GM19023 (cell line): ENCODE measurements at regions not wholly inside any gene's neighbourhood (a gene's known extent, or its start where the extent isn't known, plus 50 kb on each side); places are given as distances from the start of the nearest gene placed in this dataset.

Source experiments
- ATAC-seq: cut with Tn5 transposase; IDR thresholded peaks from one replicate; pipeline ENCODE4 v1.9.1; 2021; ENCODE audit warnings: mild to moderate bottlenecking, moderate library complexity; ENCODE audit not compliant: unreplicated experiment

DNA sequence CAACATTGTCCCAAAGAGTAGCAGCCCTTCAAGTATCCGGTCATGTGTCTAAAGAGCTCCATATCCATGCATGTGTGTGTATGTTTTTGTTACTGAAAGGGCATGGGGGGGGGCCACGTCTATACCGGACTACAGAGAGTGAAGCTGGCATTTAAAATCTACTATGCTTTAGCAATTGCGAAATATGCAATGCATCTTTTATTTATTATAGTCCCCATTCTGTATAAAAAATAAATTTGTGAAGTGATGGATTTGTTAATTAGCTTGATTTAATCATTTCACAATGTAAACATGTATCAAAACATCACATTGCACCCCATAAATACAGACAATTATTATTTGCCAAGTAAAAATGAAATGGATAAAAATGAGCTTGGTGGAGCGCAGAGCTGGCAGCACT, 149.4 kb upstream of the ID2 start:
- no peak for ATAC-seq

DNA sequence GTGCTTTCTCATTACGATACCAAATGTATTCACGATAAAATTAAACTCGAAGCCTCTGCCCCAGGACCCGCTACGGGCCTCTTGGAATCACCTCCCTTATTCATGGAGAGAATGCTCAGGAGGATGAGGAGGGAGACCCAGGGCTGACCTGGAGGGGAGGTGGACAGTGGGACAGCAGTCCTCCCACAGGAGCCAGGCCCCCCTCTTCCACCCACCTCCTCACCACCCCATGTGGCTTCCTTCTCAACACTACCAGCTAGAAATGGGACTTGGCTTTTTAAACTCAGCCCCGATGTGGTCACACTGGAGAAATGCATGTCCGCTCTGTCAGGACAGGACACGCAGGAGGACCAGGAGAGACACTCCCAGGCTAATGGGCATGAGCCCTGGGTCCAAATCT, 147.9 kb upstream of the ID2 start:
- ATAC-seq: no peak

DNA sequence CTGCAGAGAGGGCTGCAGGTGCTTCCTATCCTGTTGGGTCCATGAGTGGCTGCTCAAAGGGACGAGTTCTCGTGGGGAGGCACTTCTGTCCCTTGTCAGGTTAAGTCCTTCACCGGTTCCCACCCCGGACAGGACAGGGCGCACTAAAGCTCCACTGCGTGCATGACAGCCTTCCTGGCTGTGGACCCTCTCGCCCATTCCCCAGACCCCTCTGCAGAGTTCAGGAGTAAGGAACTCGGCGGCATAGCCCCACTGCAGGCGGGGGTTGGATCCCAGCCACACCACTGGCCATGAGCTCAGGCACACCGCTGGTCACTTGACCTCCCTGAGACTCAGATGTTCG, 147.5 kb upstream of the ID2 start:
- ATAC-seq: no peak

DNA sequence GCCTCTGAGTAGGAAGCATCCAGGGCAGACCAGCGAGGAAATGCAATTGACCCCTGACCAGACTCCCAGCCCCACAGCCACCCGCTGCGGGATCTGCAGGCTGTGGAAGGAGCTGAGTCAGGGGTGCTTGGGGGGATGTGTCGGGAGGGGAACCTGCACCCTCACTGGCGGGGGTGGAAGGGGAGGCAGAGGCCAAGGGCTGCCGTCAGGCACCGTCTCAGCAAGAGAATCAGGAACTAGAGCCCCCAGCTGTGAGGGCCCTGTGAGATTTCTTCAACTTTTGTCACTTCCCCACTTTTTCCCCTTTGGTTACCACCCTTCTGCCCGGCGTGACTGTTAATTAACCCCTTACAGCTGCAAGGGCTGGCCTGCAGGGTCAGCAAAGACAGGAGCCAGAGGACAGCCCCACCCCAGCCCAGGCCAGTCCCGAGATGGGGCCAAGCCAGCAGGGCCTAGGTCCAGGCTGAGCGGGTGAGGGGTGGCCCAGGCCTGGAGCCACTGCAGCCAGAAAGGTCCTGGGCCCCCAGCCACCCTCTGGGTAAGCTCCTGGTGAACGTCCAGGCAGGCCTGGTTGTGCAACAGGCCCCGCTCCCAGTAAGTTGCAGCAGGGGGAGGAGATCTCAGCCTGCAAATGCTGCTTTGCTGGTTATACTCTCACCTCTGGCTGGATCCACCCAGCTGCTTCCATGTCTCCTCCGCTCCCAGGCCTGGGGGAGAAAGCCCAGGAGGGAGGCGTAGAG, 147.0 kb upstream of the ID2 start:
- no peak for ATAC-seq

DNA sequence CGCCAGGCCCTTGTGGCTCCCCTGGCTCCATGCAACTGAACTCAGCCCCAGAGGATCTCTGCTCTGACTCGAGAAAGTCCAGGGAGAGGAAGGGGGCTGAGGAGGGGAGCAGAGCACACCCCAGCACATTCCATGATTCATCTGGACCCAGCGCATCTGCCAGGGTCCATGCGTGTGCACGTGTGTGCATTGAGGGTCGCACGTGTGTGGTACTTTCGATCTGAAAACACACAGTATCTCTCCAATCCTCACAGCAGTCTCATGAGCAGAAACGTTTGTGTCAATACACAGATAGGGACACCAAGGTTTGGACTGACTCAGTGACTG, 146.4 kb upstream of the ID2 start:
- ATAC-seq: no peak

DNA sequence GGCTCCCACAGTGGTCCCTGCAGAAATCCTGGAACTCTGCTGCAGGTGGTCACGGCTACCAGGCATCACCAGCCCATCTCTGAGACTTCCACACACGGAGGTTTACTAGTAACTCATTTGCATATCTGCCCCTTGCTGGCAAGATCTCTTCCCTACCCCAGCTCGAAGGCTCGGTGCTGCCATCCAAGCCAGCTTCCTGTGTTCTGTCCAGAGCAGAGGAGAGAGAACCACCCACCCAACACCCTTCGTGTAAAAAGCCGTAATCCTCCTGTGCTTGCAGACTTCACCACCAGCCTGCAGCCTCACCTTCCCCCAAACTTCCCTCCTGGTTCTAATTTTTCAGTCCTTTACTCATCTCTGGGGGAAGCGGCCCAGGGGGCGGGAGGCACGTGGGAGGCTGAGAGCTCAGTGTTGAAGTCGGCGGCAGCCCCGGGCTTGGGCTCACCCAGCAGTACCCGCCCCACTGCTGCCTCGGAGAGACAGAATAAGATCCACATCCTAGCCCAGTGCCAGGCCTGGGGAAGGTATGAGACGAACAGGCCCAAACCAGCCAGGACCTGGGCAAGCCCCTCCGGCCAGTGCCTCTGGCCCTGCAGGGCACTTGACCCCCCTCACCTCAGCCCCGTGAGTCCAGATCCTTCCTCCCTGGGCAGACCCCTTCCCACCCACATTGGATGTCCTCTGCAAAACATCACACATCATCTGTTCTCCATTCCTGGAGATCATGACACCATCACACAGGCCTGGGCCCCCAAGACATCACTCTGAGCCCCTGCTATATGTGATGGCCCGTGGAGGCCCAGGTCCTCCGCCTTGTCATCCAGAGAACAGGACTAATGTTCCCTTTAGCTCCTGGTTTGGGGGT, 145.8 kb upstream of the ID2 start:
- ATAC-seq: no peak

DNA sequence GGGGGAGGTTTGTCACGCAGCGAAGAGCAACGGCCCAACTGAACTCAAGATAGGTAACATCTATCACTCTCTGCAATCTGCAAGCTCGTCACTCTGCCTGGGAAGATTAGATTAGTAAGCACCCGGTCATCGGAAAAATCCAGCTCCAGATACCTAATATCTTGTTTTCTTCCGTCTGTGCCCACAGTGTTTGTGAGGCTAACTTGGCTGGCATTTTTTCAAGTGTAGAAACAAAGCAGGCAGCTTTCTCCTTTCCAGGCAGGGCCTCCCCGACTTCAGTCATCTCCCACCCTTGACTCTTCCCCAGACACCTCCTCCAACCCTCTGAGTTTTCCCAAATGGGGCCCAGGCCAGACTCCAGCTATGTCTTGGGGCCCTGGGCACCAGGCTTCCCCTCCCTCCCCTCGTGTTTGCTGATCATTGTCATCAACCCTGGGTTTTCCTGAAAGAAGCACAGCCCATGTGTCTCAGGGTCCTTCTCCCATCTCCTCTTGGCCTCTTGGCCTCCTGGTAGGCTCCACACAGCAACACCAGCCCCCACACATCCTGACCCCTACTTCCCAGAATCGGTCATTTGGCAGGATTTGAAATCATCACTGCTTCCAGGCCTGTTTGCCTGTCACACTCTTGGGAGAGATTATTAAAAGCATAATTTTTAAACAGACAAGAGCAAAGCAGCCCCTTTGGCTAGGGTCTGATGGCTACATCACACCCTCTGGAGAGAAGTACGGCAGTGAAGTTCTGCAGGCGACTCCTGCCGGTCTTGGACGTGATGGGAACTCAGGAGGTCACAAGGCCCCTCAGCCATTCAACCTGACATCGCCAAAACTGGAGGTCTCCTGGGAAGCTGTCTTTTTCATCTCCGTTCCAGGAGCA, 144.9 kb upstream of the ID2 start:
- ATAC-seq: no peak

DNA sequence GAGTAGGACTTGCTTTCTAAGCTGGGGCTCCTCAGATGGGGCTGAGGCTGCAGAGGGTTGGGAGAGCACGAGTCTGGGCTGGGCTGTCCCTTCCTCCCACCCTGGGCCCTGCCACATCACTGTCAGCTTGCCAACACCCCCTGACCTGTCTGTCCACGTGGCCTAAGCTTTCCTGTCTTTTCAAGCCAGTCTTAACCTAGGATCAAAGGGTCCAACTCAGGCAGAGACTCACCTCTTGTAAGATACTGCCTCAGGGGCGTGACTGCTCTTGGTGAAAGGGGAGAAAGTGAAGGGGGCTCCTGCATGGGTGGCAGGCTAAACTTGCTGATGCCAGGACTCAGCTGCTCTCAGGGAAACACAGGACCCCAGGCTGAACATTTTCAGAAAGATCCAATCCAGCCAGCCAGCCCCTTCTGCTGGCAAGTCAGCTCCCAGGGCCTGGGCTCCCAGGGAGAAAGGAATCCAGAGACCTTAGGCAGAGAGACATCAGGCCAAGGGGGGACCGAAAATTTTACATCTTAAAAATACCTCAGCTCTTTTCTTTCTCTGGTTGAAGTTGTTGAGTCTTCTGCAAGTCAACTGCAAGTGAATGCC, 144.2 kb upstream of the ID2 start:
- no peak for ATAC-seq

DNA sequence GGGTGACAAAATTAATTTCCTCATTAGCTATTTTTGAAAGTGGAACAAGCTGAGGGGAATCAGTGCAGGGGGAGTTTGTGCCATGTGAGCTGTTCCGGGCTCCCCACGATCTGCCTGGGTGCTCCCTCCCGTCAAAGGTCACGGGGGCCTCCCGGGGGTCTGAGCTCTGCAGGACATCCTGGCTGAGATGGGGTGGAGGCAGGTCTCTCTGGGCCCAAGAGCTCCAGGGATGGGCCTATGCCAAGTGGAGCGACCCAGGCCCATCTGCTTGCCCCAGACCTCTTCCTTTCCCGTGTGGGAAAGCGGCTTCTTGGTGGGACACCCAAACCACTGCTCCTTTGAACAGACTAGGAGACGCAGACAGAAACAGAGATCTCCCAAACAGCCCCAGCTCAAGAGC, 143.3 kb upstream of the ID2 start:
- ATAC-seq: no peak

DNA sequence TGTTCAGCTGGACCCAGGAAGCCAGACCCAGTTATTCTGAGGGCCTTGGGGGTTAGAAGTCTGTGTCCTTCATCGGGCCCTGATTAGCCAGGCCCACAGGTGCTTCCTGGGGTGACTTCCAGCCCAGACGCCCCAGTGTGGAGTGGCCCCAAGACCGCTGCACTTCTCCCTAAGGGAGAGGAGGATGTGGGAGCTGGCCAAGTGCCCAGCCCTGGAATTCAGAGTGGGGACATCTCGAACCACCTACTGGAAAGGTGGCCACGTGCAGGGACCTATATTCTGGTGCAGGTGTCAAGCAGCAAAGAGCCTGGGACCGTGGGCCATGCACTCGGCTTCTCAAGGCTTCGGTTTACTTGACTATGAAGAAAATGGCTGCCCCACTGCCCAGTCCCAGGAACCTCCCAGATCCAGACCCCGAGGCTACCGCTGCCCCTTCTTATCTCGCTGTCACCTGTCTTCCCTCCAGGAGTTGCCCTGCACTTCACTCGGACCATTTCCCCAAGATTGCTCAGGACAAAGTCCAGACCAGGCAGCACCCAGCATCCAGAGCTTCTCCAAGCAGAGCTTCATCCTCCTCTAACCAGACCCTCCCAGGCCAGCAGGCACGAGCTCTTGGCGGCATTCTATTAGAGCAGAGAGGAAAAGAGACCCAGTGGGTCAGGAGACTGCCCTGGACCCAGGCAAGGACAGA, 142.8 kb upstream of the ID2 start:
- ATAC-seq: no peak

DNA sequence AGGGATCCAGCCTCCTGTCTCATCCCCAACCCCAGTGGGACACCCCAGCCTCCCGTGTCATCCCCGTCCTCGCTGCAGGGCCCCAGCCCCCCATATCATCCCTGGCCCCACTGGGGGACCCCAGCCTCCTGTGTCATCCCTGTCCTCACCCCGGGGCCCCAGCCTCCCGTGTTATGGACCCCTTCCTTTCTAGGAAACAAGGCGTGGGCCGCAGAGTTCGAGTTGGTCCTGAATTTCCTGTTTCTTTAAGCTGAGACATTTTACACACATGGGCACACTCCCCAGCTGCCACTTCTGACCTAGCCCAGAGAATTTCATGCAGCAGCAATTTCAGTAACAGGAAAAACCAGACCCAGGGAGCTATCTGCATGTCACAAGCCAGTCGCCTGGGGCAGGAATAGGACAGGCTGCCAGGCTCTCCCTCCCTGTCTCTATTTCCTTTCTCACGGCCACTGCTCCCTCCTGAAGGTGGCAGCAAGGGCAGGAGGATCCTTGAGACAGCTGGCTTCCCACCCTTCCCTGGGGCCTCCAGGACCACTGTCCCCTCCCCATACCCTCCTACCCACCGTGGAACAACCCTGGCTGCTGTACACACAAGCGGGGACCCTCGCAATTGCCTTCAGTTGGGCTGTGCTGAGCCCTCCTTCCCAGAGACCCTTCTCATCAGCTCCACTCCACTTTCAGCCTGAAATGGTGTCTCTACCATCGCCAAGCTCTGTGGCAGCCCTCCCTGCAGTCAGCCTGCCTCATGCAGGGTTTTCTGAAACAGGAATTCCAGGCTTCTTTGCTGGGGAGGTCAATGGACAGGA, 141.9 kb upstream of the ID2 start:
- no peak for ATAC-seq

DNA sequence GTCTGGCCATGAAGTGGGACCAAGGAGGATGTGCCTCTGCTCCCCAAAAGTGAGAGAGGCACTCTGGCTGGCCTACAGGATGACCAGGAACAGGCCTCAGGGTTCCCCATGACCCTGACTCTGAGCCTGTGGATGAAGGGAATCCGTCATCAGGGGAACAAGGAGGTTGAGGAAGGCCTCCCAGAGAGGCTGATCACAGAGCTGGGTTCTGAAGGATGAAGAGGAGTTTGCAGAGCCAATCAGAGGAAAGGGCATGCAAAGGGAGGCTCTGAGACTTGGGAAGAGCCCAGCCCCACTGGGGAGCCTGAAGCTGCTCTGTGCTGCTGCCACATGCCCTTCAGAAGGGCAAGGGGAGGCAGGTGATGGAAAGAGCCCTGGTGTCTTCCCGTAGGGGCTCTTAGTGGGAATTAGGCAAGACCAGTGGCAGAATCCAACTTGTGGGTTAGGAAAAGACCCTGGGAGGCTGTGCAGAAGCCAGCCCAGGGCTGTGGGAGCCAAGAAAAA, 141.3 kb upstream of the ID2 start:
- no peak for ATAC-seq

DNA sequence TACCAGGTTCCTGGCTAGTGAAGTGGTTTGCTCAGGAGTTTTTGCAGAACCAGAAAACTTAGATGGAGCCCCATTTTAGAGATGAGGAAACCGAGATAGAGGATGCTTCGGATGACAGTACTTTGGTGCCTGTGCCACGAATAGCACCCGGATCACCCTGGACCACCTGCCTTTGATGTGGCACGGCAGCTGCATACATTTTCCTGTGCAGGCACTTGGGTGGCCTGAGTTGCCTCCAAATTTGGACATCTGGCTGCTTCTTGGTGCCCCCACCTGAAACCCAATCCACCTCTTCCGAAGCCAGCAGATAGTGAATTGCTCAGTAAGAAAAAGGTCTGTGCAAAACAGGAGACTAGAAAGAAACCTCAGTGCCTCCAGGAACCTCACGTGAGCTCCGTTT, 140.6 kb upstream of the ID2 start:
- no peak for ATAC-seq

DNA sequence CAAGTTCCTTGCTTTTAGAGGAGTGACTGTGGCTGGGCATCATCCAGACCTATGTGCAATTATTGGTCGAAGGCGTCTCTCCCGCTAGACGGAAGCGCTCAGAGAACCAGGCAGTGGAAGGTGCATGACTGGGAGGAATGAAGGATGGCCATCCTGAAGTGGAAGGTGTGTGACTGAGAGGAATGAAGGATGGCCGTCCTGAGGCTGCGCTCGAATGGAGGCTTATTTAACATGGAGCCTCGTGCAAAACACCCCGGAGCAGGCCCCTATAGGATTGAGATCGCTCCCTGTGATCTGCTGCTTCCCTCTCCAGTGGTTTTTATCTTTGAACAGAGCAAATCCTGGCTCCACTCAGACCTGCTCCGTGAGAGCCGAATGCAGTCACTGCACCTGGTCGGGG, 140.2 kb upstream of the ID2 start:
- no peak for ATAC-seq

DNA sequence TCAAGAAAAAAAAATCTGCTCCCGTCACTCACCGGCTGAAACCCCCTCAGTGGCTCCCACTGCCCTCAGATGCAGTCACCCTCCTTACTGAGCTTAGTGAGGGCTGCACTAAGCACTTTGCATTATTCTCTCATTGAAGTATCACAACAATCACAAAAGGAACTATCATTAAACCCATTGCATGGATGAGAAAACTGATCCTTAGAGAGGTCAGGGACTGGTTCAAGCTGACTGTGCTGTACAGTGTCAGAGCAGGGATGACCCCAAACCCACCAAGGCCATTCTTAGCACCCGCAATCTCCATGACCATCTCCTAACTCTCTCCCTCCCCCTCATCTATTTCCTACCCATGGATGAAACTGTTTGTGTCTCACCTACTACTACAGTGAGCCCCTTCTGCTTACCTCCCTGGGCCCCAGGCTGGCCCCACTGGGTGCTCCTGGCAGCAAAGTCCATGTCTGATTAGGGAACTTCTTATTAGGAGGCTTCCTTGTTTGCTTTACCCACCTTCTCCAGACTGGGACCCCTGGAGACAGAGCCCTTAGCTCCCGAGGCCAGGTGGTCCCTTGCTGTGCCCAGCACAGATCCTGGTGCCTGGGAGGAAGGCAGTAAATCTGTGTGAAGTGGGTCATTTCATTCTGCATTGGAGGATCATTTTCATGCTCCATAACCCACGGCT, 139.3 kb upstream of the ID2 start:
- no peak for ATAC-seq

DNA sequence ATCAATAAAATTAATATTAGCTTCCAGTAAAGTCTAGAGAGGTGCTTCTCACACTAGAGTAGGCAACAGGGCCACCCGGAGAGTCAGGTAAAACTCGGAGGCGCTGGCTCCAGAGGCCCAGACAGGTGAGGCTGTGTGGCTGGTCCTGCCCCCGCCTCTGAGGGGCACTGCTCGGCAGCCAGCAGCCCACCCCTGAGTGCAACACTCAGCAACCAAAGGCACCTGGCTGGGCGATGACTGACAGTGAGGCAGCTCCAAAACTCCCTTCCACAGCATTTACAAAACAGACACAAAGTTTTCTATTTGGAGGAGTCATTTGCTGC, 138.8 kb upstream of the ID2 start:
- ATAC-seq: no peak

DNA sequence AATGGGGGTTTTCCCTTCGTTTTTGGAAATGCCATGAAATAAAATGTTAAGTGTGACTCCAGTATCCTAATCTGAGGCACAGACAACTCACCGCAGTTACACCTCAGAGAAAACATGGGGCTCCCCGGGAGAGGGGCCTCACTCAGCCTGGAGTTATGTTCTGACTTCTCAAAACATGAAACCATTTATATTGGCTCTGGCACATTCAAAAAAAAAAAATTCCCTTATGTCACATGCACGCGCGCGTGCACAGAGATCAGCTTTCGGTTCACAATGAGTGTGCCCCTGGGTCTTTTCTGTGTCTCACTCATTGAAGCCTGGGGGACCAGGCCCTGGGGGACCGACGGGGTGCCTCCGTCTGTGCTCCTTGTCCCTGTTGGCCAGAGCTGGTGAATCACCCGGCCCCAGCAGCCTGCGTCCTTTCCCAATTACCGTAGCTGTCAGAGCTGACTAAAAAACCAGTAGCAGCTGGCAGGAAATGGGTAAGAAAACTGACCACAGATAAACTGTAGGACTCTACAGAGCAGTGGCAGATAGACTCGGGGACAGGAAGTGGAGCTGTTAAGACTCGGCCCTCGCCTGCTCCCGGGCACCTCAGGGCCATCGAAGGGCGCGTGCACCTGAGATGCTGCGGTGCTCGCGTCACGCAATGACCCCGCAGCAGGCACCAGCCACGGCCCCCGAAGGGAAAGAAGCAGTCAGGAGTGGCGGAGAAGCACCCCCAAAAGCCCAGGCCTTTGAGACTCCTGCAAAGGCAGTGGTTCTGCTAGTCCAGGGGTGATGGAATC, 138.3 kb upstream of the ID2 start:
- ATAC-seq: peak; percentile 74

DNA sequence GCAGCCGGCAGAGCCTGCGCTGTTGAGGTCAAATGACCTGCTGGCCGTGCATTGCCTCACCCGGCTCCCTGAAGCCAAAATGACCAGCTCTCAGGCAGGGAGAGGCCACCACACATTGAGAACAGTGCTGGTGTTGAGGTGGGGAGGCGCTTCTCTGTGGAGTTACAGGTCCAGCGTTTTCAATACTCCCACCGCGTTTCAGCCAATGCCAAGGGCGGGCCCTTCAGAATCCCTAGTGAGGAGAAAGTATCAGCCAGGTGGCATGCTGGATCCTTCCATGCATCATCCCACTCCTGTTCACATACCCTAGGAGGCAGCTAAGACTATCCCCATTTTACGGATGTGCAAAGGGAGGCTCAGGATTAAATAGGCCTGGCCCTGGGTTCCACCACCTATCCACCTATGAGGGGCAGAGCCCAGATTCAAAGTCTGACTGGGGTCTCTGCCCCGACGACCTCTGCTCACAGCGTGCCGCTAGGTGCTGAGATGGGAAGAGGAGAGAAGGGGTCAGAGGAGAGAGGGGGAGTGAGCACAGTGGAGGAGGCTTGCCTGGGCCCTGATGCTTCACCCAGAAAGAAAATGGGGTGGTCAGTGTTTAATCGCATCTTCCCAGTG, 137.6 kb upstream of the ID2 start:
- ATAC-seq: no peak
